Bronchial epithelial cell (primary cell): ENCODE measurements at regions not wholly inside any gene's neighbourhood (a gene's known extent, or its start where the extent isn't known, plus 50 kb on each side); places are given as distances from the start of the nearest gene placed in this dataset.
A peak's percentile ranks its signal among the peaks of the same experiment; 100 is the strongest.

Source experiments
- DNase-seq: peaks from one replicate; pipeline ENCODE4 v3.0.0-alpha.2; 2010; ENCODE audit warnings: low read depth
- FAIRE-seq: peaks from 2 replicates; lab custom pipeline; 2011; peaks lifted over from hg19 to GRCh38; lab: Jason Lieb, UNC
- H3K27me3 ChIP-seq: 2 replicates; pipeline ENCODE4 v1.5.1; 2011; ENCODE audit warnings: low read length; ENCODE audit not compliant: control insufficient read depth, insufficient read depth
- H3K36me3 ChIP-seq: 2 replicates; pipeline ENCODE4 v1.5.1; 2011; ENCODE audit warnings: low read length; ENCODE audit not compliant: control insufficient read depth, insufficient read depth
- H3K4me3 ChIP-seq: 2 replicates; pipeline ENCODE4 v1.5.1; 2011; ENCODE audit warnings: mild to moderate bottlenecking, low read depth, low read length, control low read depth
- CTCF ChIP-seq: IDR thresholded peaks from 2 replicates; pipeline ENCODE4 v1.5.1; 2011; ENCODE audit warnings: mild to moderate bottlenecking, moderate library complexity, low read length, control low read depth, inconsistent platforms; ENCODE audit not compliant: insufficient read depth, severe bottlenecking

GRCh38 chr11:115919341-115920091, 415.3 kb upstream of the CADM1 start:
- DNase-seq (peak; percentile 35), FAIRE-seq (no peak)

GRCh38 chr11:115918576-115918975, 414.4 kb upstream of the CADM1 start:
- DNase-seq: no peak
- H3K4me3 ChIP-seq: no peak overlapping the region
- H3K27me3 ChIP-seq: no peaks in the 10 kb centered on the region
- no peak for TF ChIP-seq CTCF
- H3K36me3 ChIP-seq: no peaks in the 10 kb centered on the region
- FAIRE-seq: no peak

More at GRCh38 chr11:115919341-115920091, 415.3 kb upstream of the CADM1 start:
- Histone ChIP-seq H3K36me3 (no peaks in the 10 kb centered on the region), H3K4me3 (no peak overlapping the region), H3K27me3 (no peaks in the 10 kb centered on the region)
- TF ChIP-seq CTCF: no peak

- FAIRE-seq (no peak), DNase-seq (no peak)
- TF ChIP-seq CTCF: no peak
- H3K27me3 ChIP-seq: no peaks in the 10 kb centered on the region
- H3K4me3 ChIP-seq: no peak overlapping the region
- H3K36me3 ChIP-seq: no peaks in the 10 kb centered on the region
These were observed 412.4 kb upstream of the CADM1 start for GRCh38 chr11:115916608-115917007.

- peak; percentile 39 for TF ChIP-seq CTCF
- no peak overlapping the region for H3K4me3 ChIP-seq
- DNase-seq: peak; percentile 34
- FAIRE-seq: no peak
- H3K27me3 ChIP-seq: no peaks in the 10 kb centered on the region
- no peaks in the 10 kb centered on the region for H3K36me3 ChIP-seq
These were observed 408.3 kb upstream of the CADM1 start for GRCh38 chr11:115912484-115912945.

- H3K4me3 ChIP-seq: no peak overlapping the region
- no peak for FAIRE-seq
- no peak for TF ChIP-seq CTCF
- no peaks in the 10 kb centered on the region for H3K27me3 ChIP-seq
- DNase-seq: no peak
- H3K36me3 ChIP-seq: no peaks in the 10 kb centered on the region
These were observed 407.6 kb upstream of the CADM1 start for GRCh38 chr11:115911613-115912346.
